SK-N-SH treated with all-trans-retinoic acid at 6 μM for 48 hours (cell line): ENCODE measurements at regions not wholly inside any gene's neighbourhood (a gene's known extent, or its start where the extent isn't known, plus 50 kb on each side); places are given as distances from the start of the nearest gene placed in this dataset.
A peak's percentile ranks its signal among the peaks of the same experiment; 100 is the strongest.

Experiments
- ATAC-seq: fragments of 200-7000 bp; cut with Tn5 transposase; 3 replicates; pipeline ENCODE4 v1.9.1; 2020; ENCODE audit warnings: mild to moderate bottlenecking, moderate library complexity
- BACH2 ChIP-seq: fragments of 250-450 bp; sonication (Bioruptor Pico); IDR thresholded peaks from 2 replicates; pipeline ENCODE4 v1.9.0; 2021; ENCODE audit warnings: mild to moderate bottlenecking, borderline replicate concordance
- CREB5 ChIP-seq: fragments of 250-450 bp; sonication (Bioruptor Pico); IDR thresholded peaks from 2 replicates; pipeline ENCODE4 v1.5.1; 2020; ENCODE audit warnings: low read depth, mild to moderate bottlenecking, moderate library complexity
- CSDC2 ChIP-seq: fragments of 250-450 bp; sonication (Bioruptor Pico); IDR thresholded peaks from 2 replicates; pipeline ENCODE4 v1.5.0; 2020; ENCODE audit warnings: mild to moderate bottlenecking, moderate library complexity
- CSRNP3 ChIP-seq: fragments of 250-450 bp; sonication (Bioruptor Pico); IDR thresholded peaks from 2 replicates; pipeline ENCODE4 v1.5.1; 2021; ENCODE audit warnings: mild to moderate bottlenecking, moderate library complexity
- ESRRG ChIP-seq: fragments of 250-450 bp; sonication (Bioruptor Pico); IDR thresholded peaks from 2 replicates; pipeline ENCODE4 v1.6.1; 2021; ENCODE audit warnings: mild to moderate bottlenecking
- GLIS3 ChIP-seq: fragments of 250-450 bp; sonication (Bioruptor Pico); IDR thresholded peaks from 2 replicates; pipeline ENCODE4 v1.5.0; 2020; ENCODE audit warnings: mild to moderate bottlenecking, moderate library complexity
- ISL1 ChIP-seq: fragments of 250-450 bp; sonication (Bioruptor Pico); IDR thresholded peaks from 2 replicates; pipeline ENCODE4 v2.1.2; 2022; ENCODE audit warnings: mild to moderate bottlenecking, moderate library complexity
- OSR1 ChIP-seq: fragments of 250-450 bp; sonication (Bioruptor Pico); IDR thresholded peaks from 2 replicates; pipeline ENCODE4 v1.8.0; 2022; ENCODE audit warnings: moderate library complexity, mild to moderate bottlenecking, inconsistent platforms
- PATZ1 ChIP-seq: fragments of 250-450 bp; sonication (Bioruptor Pico); IDR thresholded peaks from 2 replicates; pipeline ENCODE4 v1.8.0; 2020; ENCODE audit warnings: mild to moderate bottlenecking, moderate library complexity, borderline replicate concordance
- POU6F1 ChIP-seq: fragments of 250-450 bp; sonication (Bioruptor Pico); IDR thresholded peaks from 2 replicates; pipeline ENCODE4 v1.8.0; 2021; ENCODE audit warnings: low read depth, mild to moderate bottlenecking, moderate library complexity, borderline replicate concordance
- RARB ChIP-seq: fragments of 250-450 bp; sonication (Bioruptor Pico); IDR thresholded peaks from 2 replicates; pipeline ENCODE4 v1.8.0; 2021; ENCODE audit warnings: mild to moderate bottlenecking, moderate library complexity
- SNAI2 ChIP-seq: fragments of 250-450 bp; sonication (Bioruptor Pico); IDR thresholded peaks from 2 replicates; pipeline ENCODE4 v1.5.0; 2020; ENCODE audit warnings: mild to moderate bottlenecking, moderate library complexity
- TCF4 ChIP-seq: fragments of 250-450 bp; sonication (Bioruptor Pico); IDR thresholded peaks from 2 replicates; pipeline ENCODE4 v1.8.0; 2021; ENCODE audit warnings: mild to moderate bottlenecking, moderate library complexity, borderline replicate concordance
- TOX ChIP-seq: fragments of 250-450 bp; sonication (Bioruptor Pico); IDR thresholded peaks from 2 replicates; pipeline ENCODE4 v1.8.0; 2021; ENCODE audit warnings: mild to moderate bottlenecking, moderate library complexity, borderline replicate concordance
- TSHZ2 ChIP-seq: fragments of 250-450 bp; sonication (Bioruptor Pico); IDR thresholded peaks from 2 replicates; pipeline ENCODE4 v1.5.0; 2020; ENCODE audit warnings: mild to moderate bottlenecking, moderate library complexity
- ZC3H10 ChIP-seq: fragments of 250-450 bp; sonication (Bioruptor Pico); IDR thresholded peaks from 2 replicates; pipeline ENCODE4 v1.5.1; 2021; ENCODE audit warnings: mild to moderate bottlenecking, moderate library complexity
- ZFP3 ChIP-seq: fragments of 250-450 bp; sonication (Bioruptor Pico); IDR thresholded peaks from 2 replicates; pipeline ENCODE4 v1.5.0; 2020; ENCODE audit warnings: mild to moderate bottlenecking, moderate library complexity
- ZNF565 ChIP-seq: fragments of 450-650 bp; formaldehyde crosslinking; conservative IDR thresholded peaks from 2 replicates; pipeline ENCODE4 v1.5.0; 2020; ENCODE audit warnings: low read depth, mild to moderate bottlenecking, moderate library complexity

GRCh38 chr21:28113718-28114117 lies 879.0 kb downstream of the LTN1 start:
- ATAC-seq: no peak
- TF ChIP-seq GLIS3 (CRISPR knock-in tag) (no peak), ESRRG (CRISPR knock-in tag) (no peak), ISL1 (CRISPR knock-in tag) (peak; percentile 36; the same call in 1 of the 2 replicates)

- ATAC-seq: no peak
- no peak for TF ChIP-seq ZC3H10 (CRISPR knock-in tag)
- TF ChIP-seq CREB5 (CRISPR knock-in tag): no peak
- no peak for TF ChIP-seq RARB (CRISPR knock-in tag)
- TF ChIP-seq BACH2 (CRISPR knock-in tag): no peak
- TF ChIP-seq ZFP3: no peak
- TF ChIP-seq CSDC2 (CRISPR knock-in tag): no peak
- no peak for TF ChIP-seq CSRNP3 (CRISPR knock-in tag)
- TF ChIP-seq TSHZ2: no peak
- TF ChIP-seq POU6F1 (CRISPR knock-in tag): no peak
- TF ChIP-seq, all 23 proteins: peak for 0
These were observed 880.2 kb downstream of the LTN1 start for GRCh38 chr21:28112511-28112910.

GRCh38 chr21:28111151-28111619 lies 881.5 kb downstream of the LTN1 start:
- TF ChIP-seq OSR1 (CRISPR knock-in tag) (no peak), ISL1 (CRISPR knock-in tag) (peak; percentile 95), TCF4 (CRISPR knock-in tag) (peak; percentile 98), TSHZ2 (peak; percentile 97), ZFP3 (peak; percentile 26; the same call in 1 of the 2 replicates)

GRCh38 chr21:28110716-28111115 lies 882.0 kb downstream of the LTN1 start:
- TF ChIP-seq BACH2 (CRISPR knock-in tag) (no peak), TCF4 (CRISPR knock-in tag) (no peak), OSR1 (CRISPR knock-in tag) (no peak), TOX (no peak), RARB (CRISPR knock-in tag) (no peak), ZNF565 (CRISPR knock-in tag) (no peak), CSDC2 (CRISPR knock-in tag) (no peak), ESRRG (CRISPR knock-in tag) (no peak), PATZ1 (no peak), SNAI2 (CRISPR knock-in tag) (no peak), ZFP3 (no peak)
- no peak for ATAC-seq

More at GRCh38 chr21:28111151-28111619, 881.5 kb downstream of the LTN1 start:
- ATAC-seq: peak; percentile 99
